AG08395 (cell line): ENCODE measurements at regions not wholly inside any gene's neighbourhood (a gene's known extent, or its start where the extent isn't known, plus 50 kb on each side); places are given as distances from the start of the nearest gene placed in this dataset.
"Not testable (repeated sequence)": the region's sequence is repeated elsewhere in the genome, so short reads cannot be mapped to it uniquely, and the experiment has no call there.

Source experiments
- DNase-seq: peaks from one replicate; pipeline ENCODE4 v3.0.0; 2012; ENCODE audit warnings: mixed read lengths, low spot score

- peak; percentile 12 for DNase-seq
Measured at GRCh38 chr6:113047148-113047547, 700.0 kb downstream of the RFPL4B start.

GRCh38 chr6:113047932-113048331 is 700.8 kb downstream of the RFPL4B start:
- DNase-seq: peak; percentile 35

GRCh38 chr6:113048741-113049140 is 701.6 kb downstream of the RFPL4B start:
- no peak for DNase-seq

DNA sequence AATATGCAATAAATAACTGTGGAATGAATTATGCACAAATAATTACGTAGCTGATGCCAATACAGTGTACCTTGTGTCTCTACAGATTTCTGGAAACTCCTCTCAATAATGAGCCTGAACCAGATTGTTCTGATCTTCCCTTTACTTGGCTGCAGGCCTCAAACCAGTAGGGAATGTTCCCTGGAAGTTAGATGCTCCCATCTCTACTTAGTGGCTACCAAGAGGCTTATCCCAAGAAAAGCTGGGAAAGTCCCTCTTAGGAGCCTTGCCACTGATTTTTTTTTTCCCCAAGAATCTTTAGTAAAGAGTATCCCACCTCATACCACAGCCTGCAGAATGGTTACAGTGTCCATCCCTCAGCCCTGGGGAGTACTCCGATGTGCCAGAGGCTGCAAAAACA is 702.1 kb downstream of the RFPL4B start:
- DNase-seq: no peak

- DNase-seq: peak; percentile 37
Measured at GRCh38 chr6:113050010-113050858, 703.1 kb downstream of the RFPL4B start.

GRCh38 chr6:113050979-113051378 is 703.8 kb downstream of the RFPL4B start:
- DNase-seq: no peak

GRCh38 chr6:113052506-113052905 is 705.4 kb downstream of the RFPL4B start:
- no peak for DNase-seq

- DNase-seq: no peak
Measured at GRCh38 chr6:113055061-113055460, 707.9 kb downstream of the RFPL4B start.

DNA sequence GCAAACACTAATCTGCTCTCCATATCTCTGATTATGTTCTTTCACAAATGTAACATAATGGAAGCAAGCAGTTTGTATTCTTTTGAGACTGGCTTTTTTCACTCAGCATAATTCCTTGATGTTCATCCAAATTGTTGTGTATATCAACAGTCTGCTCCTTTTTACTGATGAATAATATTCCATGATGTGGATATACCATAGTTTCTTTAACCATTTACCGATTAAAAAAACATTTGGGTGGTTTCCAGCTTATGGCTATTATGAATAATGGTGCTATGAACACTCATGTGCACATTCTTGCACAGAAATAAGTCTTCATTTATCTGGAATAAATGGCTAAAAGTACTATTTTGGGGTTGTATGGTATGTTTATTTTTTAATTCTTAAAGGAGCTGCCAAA is 708.9 kb downstream of the RFPL4B start:
- no peak for DNase-seq

- DNase-seq: no peak
Measured at GRCh38 chr6:113057567-113058053, 710.5 kb downstream of the RFPL4B start.

DNA sequence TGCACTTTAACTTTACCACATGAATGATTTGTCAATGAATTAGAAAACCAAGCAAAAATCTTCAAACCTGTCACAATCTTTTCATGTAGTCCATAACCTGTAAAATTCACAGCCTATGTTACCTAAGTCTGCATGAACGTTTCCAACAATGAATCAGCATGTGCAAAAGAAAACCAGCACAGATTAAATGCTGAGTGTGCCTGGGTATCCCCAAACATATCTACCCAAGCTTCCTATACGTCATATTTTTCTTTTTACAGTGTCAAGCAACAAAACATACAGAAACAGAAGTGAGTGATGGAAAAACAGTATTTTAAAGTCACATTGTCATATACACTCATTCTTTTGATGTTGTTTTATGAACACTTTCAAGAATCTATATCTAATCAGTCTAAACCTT is 713.5 kb downstream of the RFPL4B start:
- DNase-seq: no peak

- peak; percentile 11 for DNase-seq
Measured at GRCh38 chr6:113065611-113066010, 718.5 kb downstream of the RFPL4B start.

GRCh38 chr6:113067612-113068275 is 720.6 kb downstream of the RFPL4B start:
- DNase-seq: peak; percentile 25

- DNase-seq: no peak
Measured at GRCh38 chr6:113068570-113068969, 721.4 kb downstream of the RFPL4B start.

DNA sequence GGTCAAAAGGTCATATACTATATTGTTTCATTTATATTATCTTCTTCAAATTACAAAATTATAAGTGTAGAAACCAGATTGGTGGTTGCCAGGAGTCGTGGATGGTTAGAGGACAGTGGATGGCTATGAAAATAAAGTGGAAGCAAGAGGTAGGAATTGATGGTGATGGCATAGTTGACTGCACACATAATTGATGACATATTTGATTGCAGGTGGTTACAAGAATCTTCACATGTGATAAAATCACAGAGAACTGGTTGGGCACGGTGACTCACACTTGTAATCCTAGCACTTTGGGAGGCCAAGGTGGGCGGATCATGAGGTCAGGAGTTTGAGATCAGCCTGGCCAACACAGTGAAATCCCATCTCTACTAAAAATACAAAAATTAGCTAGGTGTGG is 723.6 kb downstream of the RFPL4B start:
- DNase-seq: not testable (repeated sequence)

GRCh38 chr6:113073611-113074191 is 726.6 kb downstream of the RFPL4B start:
- DNase-seq: peak; percentile 29

DNA sequence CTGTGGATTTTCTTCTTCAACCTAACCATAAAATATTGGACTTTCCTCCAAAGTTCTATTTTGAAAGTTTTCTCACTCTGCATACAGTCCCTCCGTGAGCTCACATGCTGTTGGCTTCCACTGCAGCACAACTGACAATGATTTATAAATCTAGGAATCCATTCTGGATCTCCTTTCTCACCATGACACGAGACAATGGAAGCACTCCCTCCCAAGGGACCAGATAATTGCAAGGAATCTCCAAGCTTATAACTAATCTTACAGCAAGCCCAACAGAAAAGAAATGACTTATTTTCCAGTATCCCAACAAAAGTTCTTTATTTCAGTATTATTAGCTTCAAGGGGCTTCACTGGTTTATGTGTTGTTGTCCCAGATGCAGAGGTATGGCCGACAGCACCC is 729.0 kb downstream of the RFPL4B start:
- no peak for DNase-seq

GRCh38 chr6:113076816-113077215 is 729.7 kb downstream of the RFPL4B start:
- DNase-seq: no peak

DNA sequence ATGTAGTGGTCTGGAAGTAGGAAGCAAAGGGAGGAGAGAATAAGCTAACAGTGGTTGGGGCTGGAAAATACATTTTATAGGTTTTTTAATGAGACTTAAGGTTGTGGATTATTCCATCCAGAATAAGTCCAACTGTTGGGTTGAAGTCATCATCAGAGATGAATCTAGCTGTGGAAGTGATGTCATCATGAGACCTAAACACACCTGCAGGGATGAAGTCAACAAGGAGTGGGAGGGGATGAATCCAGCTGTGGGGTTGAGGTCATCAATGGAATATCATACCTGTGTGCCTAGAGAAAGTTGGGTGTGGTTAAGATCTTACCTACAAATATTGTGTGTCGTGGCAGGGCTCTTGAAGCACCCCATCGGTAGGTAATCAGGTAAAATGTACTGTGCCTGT is 730.7 kb downstream of the RFPL4B start:
- DNase-seq: no peak

GRCh38 chr6:113078791-113079190 is 731.7 kb downstream of the RFPL4B start:
- DNase-seq: no peak

GRCh38 chr6:113082745-113083144 is 735.6 kb downstream of the RFPL4B start:
- DNase-seq: peak; percentile 19

- DNase-seq: no peak
Measured at GRCh38 chr6:113083947-113084346, 736.8 kb downstream of the RFPL4B start.

- no peak for DNase-seq
Measured at GRCh38 chr6:113089056-113089455, 741.9 kb downstream of the RFPL4B start.
